IMR-90 (cell line): ENCODE measurements at regions not wholly inside any gene's neighbourhood (a gene's known extent, or its start where the extent isn't known, plus 50 kb on each side); places are given as distances from the start of the nearest gene placed in this dataset.

Experiments used
- ATAC-seq: fragments of 200-7000 bp; cut with Tn5 transposase; 2 replicates; pipeline ENCODE4 v1.9.1; 2020; ENCODE audit warnings: low read depth, mild to moderate bottlenecking, moderate library complexity
- BruUV-seq: library from RNA; stranded (reverse); fragments of 400-500 nt; replicated peaks from 2 replicates; lab custom pipeline; 2021; lab: Mats Ljungman, UMichigan
- CTCF ChIA-PET: fragments of 300-600 bp; formaldehyde crosslinking; extraction: SDS; loops from one replicate; lab custom pipeline; 2021; ENCODE audit warnings: antibody characterized with exemption; lab: Yijun Ruan, JAX
- POLR2A ChIA-PET: fragments of 300-600 bp; sonication (Branson Sonifier 250); formaldehyde crosslinking; loops from one replicate; lab custom pipeline; 2022; ENCODE audit warnings: antibody characterized with exemption; ENCODE audit not compliant: unreplicated experiment; lab: Charles Lee
- DNase-seq: peaks from one replicate; pipeline ENCODE4 v3.0.0; 2013
- H2AFZ ChIP-seq: replicated peaks from 2 replicates; pipeline ENCODE3; 2013; ENCODE audit warnings: low read length, mild to moderate bottlenecking; ENCODE audit not compliant: poor library complexity
- H2AK5ac ChIP-seq: 2 replicates; pipeline ENCODE4 v1.6.1; 2013; ENCODE audit warnings: low read depth, low read length, inconsistent platforms
- H2AK9ac ChIP-seq: replicated peaks from 2 replicates; pipeline ENCODE3; 2013; ENCODE audit warnings: mild to moderate bottlenecking, low read depth, low read length, moderate library complexity; ENCODE audit not compliant: poor library complexity
- H2BK120ac ChIP-seq: 2 replicates; pipeline ENCODE4 v1.6.1; 2013; ENCODE audit warnings: low read depth, low read length, inconsistent platforms
- H2BK15ac ChIP-seq: 3 replicates; pipeline ENCODE4 v1.6.1; 2013; ENCODE audit warnings: low read depth, low read length, inconsistent platforms
- H2BK20ac ChIP-seq: 2 replicates; pipeline ENCODE4 v1.6.1; 2013; ENCODE audit warnings: low read depth, mild to moderate bottlenecking, inconsistent platforms, low read length, moderate library complexity
- H2BK5ac ChIP-seq: 2 replicates; pipeline ENCODE4 v1.6.1; 2013; ENCODE audit warnings: mild to moderate bottlenecking, low read depth, low read length, inconsistent platforms; ENCODE audit not compliant: poor library complexity, severe bottlenecking
- H3K14ac ChIP-seq: replicated peaks from 2 replicates; pipeline ENCODE4 v1.6.1; 2013; ENCODE audit warnings: low read depth, low read length, inconsistent platforms
- H3K18ac ChIP-seq: 2 replicates; pipeline ENCODE4 v1.6.1; 2013; ENCODE audit warnings: low read depth, low read length, control low read depth
- H3K23ac ChIP-seq: 2 replicates; pipeline ENCODE4 v1.6.1; 2013; ENCODE audit warnings: low read depth, low read length, inconsistent platforms
- H3K27ac ChIP-seq: 2 replicates; pipeline ENCODE4 v1.5.1; 2013; ENCODE audit warnings: mild to moderate bottlenecking, control low read depth, low read length; ENCODE audit not compliant: insufficient read depth
- H3K27me3 ChIP-seq: 2 replicates; pipeline ENCODE4 v1.6.1; 2013; ENCODE audit warnings: low read length; ENCODE audit not compliant: control insufficient read depth, insufficient read depth
- H3K36me3 ChIP-seq: 2 replicates; pipeline ENCODE4 v1.6.1; 2013; ENCODE audit warnings: low read length, mixed read lengths; ENCODE audit not compliant: control insufficient read depth, insufficient read depth
- H3K4ac ChIP-seq: 2 replicates; pipeline ENCODE4 v1.6.1; 2013; ENCODE audit warnings: low read depth, low read length, inconsistent platforms
- H3K4me1 ChIP-seq: 2 replicates; pipeline ENCODE4 v1.6.1; 2013; ENCODE audit warnings: low read length, mixed read lengths; ENCODE audit not compliant: control insufficient read depth, insufficient read depth
- H3K4me2 ChIP-seq: 2 replicates; pipeline ENCODE4 v1.6.1; 2013; ENCODE audit warnings: low read depth, mild to moderate bottlenecking, control low read depth, low read length, moderate library complexity
- H3K4me3 ChIP-seq: 2 replicates; pipeline ENCODE4 v1.5.1; 2013; ENCODE audit warnings: low read depth, mild to moderate bottlenecking, control low read depth, low read length, moderate library complexity; ENCODE audit not compliant: insufficient read depth
- H3K56ac ChIP-seq: 2 replicates; pipeline ENCODE4 v1.6.1; 2013; ENCODE audit warnings: low read length, inconsistent platforms; ENCODE audit not compliant: insufficient read depth; ENCODE audit errors: extremely low read depth
- H3K79me1 ChIP-seq, 2 experiments: 2 replicates each; pipeline ENCODE4 v1.6.1; 2013; ENCODE audit warnings: low read length in 2 of 2, inconsistent platforms in 1 of 2, low read depth in 1 of 2
- H3K9ac ChIP-seq: 2 replicates; pipeline ENCODE4 v1.6.1; 2013; ENCODE audit warnings: low read depth, low read length, control low read depth
- H3K9me1 ChIP-seq: 2 replicates; pipeline ENCODE4 v1.6.1; 2013; ENCODE audit warnings: low read length, inconsistent platforms; ENCODE audit not compliant: insufficient read depth
- H3K9me3 ChIP-seq: 2 replicates; pipeline ENCODE4 v1.6.1; 2013; ENCODE audit warnings: low read length; ENCODE audit not compliant: control insufficient read depth, insufficient read depth
- H4K20me1 ChIP-seq: 2 replicates; pipeline ENCODE4 v1.6.1; 2013; ENCODE audit warnings: low read length, inconsistent platforms; ENCODE audit not compliant: insufficient read depth
- H4K5ac ChIP-seq: 2 replicates; pipeline ENCODE4 v1.6.1; 2013; ENCODE audit warnings: mild to moderate bottlenecking, low read depth, low read length, control low read depth
- H4K8ac ChIP-seq, 2 experiments: 2 replicates each; pipeline ENCODE4 v1.6.1; 2013; ENCODE audit warnings: low read depth in 2 of 2, low read length in 2 of 2, control low read depth in 1 of 2, inconsistent platforms in 1 of 2
- H4K91ac ChIP-seq: 2 replicates; pipeline ENCODE4 v1.6.1; 2013; ENCODE audit warnings: low read depth, low read length, inconsistent platforms; ENCODE audit not compliant: insufficient read depth
- BHLHE40 ChIP-seq: fragments of 150-350 bp; IDR thresholded peaks from 2 replicates; pipeline ENCODE4 v1.6.1; 2016; ENCODE audit warnings: mild to moderate bottlenecking, low read depth, low read length
- CEBPB ChIP-seq: IDR thresholded peaks from 2 replicates; pipeline ENCODE4 v1.6.1; 2012; ENCODE audit warnings: low read depth, low read length, improper control_type of control experiment
- CHD1 ChIP-seq: IDR thresholded peaks from 2 replicates; pipeline ENCODE4 v1.6.1; 2012; ENCODE audit warnings: low read depth, low read length, improper control_type of control experiment
- FOS ChIP-seq: fragments of 150-350 bp; IDR thresholded peaks from 2 replicates; pipeline ENCODE4 v1.6.1; 2016; ENCODE audit warnings: low read depth, low read length
- MAFK ChIP-seq: IDR thresholded peaks from 2 replicates; pipeline ENCODE4 v1.6.1; 2012; ENCODE audit warnings: low read depth, low read length, improper control_type of control experiment
- MAZ ChIP-seq: IDR thresholded peaks from 2 replicates; pipeline ENCODE4 v1.6.1; 2012; ENCODE audit warnings: low read depth, mild to moderate bottlenecking, low read length, improper control_type of control experiment, moderate library complexity, borderline replicate concordance
- MXI1 ChIP-seq: IDR thresholded peaks from 2 replicates; pipeline ENCODE4 v1.6.1; 2012; ENCODE audit warnings: low read depth, mild to moderate bottlenecking, low read length, moderate library complexity, borderline replicate concordance
- NFE2L2 ChIP-seq: fragments of 150-350 bp; IDR thresholded peaks from 2 replicates; pipeline ENCODE4 v1.6.1; 2016; ENCODE audit warnings: low read depth, mild to moderate bottlenecking, low read length
- POLR2A ChIP-seq: IDR thresholded peaks from 2 replicates; pipeline ENCODE4 v1.6.1; 2012; ENCODE audit warnings: mild to moderate bottlenecking, low read depth, low read length
- RAD21 ChIP-seq: IDR thresholded peaks from 2 replicates; pipeline ENCODE4 v1.6.1; 2012; ENCODE audit warnings: low read length, improper control_type of control experiment
- RCOR1 ChIP-seq: IDR thresholded peaks from 2 replicates; pipeline ENCODE4 v1.6.1; 2012; ENCODE audit warnings: mild to moderate bottlenecking, low read length, improper control_type of control experiment; ENCODE audit not compliant: insufficient replicate concordance
- RFX5 ChIP-seq: IDR thresholded peaks from 2 replicates; pipeline ENCODE4 v1.8.0; 2012; ENCODE audit warnings: low read depth, mild to moderate bottlenecking, low read length, moderate library complexity
- SMC3 ChIP-seq: fragments of 150-350 bp; IDR thresholded peaks from 2 replicates; pipeline ENCODE4 v1.6.1; 2016; ENCODE audit warnings: low read depth, mild to moderate bottlenecking, antibody characterized with exemption, low read length, moderate library complexity
- WGBS, 2 experiments: methylation state at CpG; one replicate each; pipeline versions ENCODE4 v1.1.5 to v1.1.7; 2013; ENCODE audit warnings: missing lambda C conversion rate in 2 of 2; ENCODE audit not compliant: insufficient read length in 1 of 2; ENCODE audit errors: extremely low coverage in 2 of 2; 5-methylcytosine and 5-hydroxymethylcytosine counted together
- dilution Hi-C: fragments of 300-500 bp; cut with HindIII; formaldehyde crosslinking; loops from one replicate; pipeline ENCODE4 v1.14.3; 2018; ENCODE audit warnings: low sequenced_read_pairs; ENCODE audit not compliant: unreplicated experiment
- in situ Hi-C: fragments of 300-500 bp; cut with MboI; formaldehyde crosslinking; loops from 3 replicates; pipeline ENCODE4 v1.14.3; 2019; ENCODE audit warnings: low sequenced_read_pairs, inconsistent platforms, mixed read lengths
- intact Hi-C: fragments of 100-400 bp; cut with micrococcal nuclease; formaldehyde crosslinking; loops from 2 replicates; pipeline ENCODE4 v1.10.0; 2022
- TF ChIP-seq, protein P1 (sequence below): conservative IDR thresholded peaks from 2 replicates; pipeline ENCODE4 v1.5.1; 2012; ENCODE audit warnings: mild to moderate bottlenecking, low read depth, low read length, improper control_type of control experiment
- TF ChIP-seq, protein P2 (sequence below): fragments of 150-350 bp; IDR thresholded peaks from 2 replicates; pipeline ENCODE4 v1.6.1; 2017; ENCODE audit warnings: mild to moderate bottlenecking, antibody characterized with exemption, low read length, low read depth
- TF ChIP-seq, protein P3 (sequence below): fragments of 150-350 bp; IDR thresholded peaks from 2 replicates; pipeline ENCODE4 v1.6.1; 2016; ENCODE audit warnings: low read depth, mild to moderate bottlenecking, low read length, moderate library complexity, borderline replicate concordance

DNA sequence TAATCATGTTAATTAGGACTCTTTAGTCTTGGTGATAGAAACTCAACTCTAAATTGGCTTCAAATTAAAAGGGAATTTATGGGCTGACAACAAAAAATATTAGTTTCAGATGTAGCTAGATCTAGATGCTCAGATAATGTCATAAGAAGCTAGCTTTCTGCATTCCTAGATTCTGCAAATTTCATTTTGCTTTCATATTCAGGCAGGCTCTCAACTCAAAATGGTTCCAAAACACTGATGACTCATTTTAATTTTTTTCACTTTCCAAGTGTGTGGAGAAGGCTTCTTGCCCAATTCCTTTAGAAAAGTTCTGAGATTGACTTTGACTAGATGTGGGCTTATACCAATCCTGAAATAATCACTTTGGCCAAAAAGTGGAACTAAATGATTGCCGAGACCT lies 236.7 kb upstream of the GOT2 start:
- no peak overlapping the region for H4K91ac ChIP-seq
- H3K36me3 ChIP-seq = no peaks in the 10 kb centered on the region
- ChIA-PET CTCF (no interaction called here), POLR2A (no interaction called here)
- H2BK20ac ChIP-seq = no peak overlapping the region
- H3K18ac ChIP-seq = no peak overlapping the region
- H2AK9ac ChIP-seq = no peak overlapping the region
- no TSS peak for BruUV-seq
- H3K56ac ChIP-seq = no peak overlapping the region
- in situ Hi-C loops (no loop called here), dilution Hi-C loops (no loop called here), intact Hi-C loops (no loop called here)
- DNase-seq (no peak), ATAC-seq (no peak)
- no peak overlapping the region for H2BK15ac ChIP-seq
- no peak overlapping the region for H2BK5ac ChIP-seq
- no peak overlapping the region for H2AFZ ChIP-seq
- H3K79me1 ChIP-seq = no peaks in the 10 kb centered on the region
- H3K14ac ChIP-seq = no peak overlapping the region
- H3K4ac ChIP-seq = no peak overlapping the region
- no peak overlapping the region for H4K8ac ChIP-seq
- no peak overlapping the region for H2BK120ac ChIP-seq
- no peak overlapping the region for H3K23ac ChIP-seq
- H4K5ac ChIP-seq = no peak overlapping the region
- H3K9me1 ChIP-seq = no peaks in the 10 kb centered on the region
- TF ChIP-seq RCOR1 (no peak), RAD21 (no peak), CEBPB (no peak), NFE2L2 (no peak), POLR2A (no peak), MAFK (no peak), CHD1 (no peak), MAZ (no peak), BHLHE40 (no peak), MXI1 (no peak), SMC3 (no peak), RFX5 (no peak), FOS (no peak)
- TF ChIP-seq, protein P1, sequence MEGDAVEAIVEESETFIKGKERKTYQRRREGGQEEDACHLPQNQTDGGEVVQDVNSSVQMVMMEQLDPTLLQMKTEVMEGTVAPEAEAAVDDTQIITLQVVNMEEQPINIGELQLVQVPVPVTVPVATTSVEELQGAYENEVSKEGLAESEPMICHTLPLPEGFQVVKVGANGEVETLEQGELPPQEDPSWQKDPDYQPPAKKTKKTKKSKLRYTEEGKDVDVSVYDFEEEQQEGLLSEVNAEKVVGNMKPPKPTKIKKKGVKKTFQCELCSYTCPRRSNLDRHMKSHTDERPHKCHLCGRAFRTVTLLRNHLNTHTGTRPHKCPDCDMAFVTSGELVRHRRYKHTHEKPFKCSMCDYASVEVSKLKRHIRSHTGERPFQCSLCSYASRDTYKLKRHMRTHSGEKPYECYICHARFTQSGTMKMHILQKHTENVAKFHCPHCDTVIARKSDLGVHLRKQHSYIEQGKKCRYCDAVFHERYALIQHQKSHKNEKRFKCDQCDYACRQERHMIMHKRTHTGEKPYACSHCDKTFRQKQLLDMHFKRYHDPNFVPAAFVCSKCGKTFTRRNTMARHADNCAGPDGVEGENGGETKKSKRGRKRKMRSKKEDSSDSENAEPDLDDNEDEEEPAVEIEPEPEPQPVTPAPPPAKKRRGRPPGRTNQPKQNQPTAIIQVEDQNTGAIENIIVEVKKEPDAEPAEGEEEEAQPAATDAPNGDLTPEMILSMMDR = no peak
- TF ChIP-seq, protein P2, sequence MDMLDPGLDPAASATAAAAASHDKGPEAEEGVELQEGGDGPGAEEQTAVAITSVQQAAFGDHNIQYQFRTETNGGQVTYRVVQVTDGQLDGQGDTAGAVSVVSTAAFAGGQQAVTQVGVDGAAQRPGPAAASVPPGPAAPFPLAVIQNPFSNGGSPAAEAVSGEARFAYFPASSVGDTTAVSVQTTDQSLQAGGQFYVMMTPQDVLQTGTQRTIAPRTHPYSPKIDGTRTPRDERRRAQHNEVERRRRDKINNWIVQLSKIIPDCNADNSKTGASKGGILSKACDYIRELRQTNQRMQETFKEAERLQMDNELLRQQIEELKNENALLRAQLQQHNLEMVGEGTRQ = no peak
- TF ChIP-seq, protein P3, sequence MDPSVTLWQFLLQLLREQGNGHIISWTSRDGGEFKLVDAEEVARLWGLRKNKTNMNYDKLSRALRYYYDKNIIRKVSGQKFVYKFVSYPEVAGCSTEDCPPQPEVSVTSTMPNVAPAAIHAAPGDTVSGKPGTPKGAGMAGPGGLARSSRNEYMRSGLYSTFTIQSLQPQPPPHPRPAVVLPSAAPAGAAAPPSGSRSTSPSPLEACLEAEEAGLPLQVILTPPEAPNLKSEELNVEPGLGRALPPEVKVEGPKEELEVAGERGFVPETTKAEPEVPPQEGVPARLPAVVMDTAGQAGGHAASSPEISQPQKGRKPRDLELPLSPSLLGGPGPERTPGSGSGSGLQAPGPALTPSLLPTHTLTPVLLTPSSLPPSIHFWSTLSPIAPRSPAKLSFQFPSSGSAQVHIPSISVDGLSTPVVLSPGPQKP = no peak
- WGBS, 2 experiments = no CpG with 5 or more reads among the region's 1 CpG
- H3K4me3 ChIP-seq = no peak overlapping the region
- H3K9ac ChIP-seq = no peak overlapping the region
- no peak overlapping the region for H2AK5ac ChIP-seq
- H3K27ac ChIP-seq = no peak overlapping the region
- H4K20me1 ChIP-seq = no peaks in the 10 kb centered on the region
- no peak overlapping the region for H3K4me2 ChIP-seq
- peaks cover 3% of the 10 kb centered on the region for H3K9me3 ChIP-seq
- no peaks in the 10 kb centered on the region for H3K4me1 ChIP-seq
- no peaks in the 10 kb centered on the region for H3K27me3 ChIP-seq
